HG02884 (cell line): ENCODE measurements at regions not wholly inside any gene's neighbourhood (a gene's known extent, or its start where the extent isn't known, plus 50 kb on each side); places are given as distances from the start of the nearest gene placed in this dataset.
"Not testable (repeated sequence)": the region's sequence is repeated elsewhere in the genome, so short reads cannot be mapped to it uniquely, and the experiment has no call there.

Source experiments
- ATAC-seq: cut with Tn5 transposase; IDR thresholded peaks from one replicate; pipeline ENCODE4 v1.9.1; 2021; ENCODE audit warnings: mild to moderate bottlenecking, moderate library complexity; ENCODE audit not compliant: unreplicated experiment

DNA sequence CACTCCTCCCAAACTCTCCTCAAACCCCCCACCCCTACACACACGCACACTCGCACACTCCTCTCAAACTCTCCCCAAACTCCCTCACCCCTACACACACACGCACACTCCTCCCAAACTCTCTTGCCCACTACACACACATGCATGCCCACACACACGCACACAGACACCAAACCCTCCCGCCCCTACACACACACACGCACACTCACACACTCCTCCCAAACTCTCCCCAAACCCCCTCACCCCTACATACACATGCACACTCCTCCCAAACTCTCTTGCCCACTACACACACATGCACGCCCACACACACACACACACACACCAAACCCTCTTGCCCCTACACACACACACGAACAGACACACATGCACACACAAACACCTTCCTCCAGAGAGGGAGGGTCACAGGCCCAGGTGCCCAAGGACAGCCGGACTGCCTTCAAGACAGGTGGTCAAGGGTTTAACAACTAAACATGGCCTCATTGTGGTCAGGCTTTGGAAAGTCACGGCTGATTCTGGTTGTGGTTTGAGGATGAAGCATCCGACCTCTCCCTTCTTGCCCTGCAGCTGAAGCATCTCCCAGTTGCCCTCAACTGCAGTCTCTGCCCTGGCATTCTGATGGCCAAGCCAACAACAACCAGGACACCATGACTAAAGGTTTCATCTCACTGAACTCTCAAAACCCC, 72.3 kb upstream of the SNTG2 start:
- no peak for ATAC-seq

DNA sequence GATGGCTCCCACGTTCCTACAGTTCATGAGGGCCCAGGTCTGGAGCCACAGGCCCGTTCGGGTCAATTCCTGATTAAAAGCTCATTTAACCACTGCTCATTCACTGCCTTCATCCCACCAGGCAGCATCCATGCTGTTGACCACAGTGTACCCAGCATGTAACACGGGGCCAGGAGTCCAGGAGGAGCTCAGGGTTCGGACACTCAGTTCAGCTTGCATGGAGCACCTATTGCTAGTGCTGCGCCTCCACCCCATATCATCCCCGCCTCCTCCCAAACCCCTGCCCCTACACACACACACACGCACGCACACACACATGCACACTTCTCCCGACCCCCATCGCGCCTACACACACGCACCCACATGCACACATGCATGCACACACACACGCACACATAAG, 72.9 kb upstream of the SNTG2 start:
- ATAC-seq, result no peak

DNA sequence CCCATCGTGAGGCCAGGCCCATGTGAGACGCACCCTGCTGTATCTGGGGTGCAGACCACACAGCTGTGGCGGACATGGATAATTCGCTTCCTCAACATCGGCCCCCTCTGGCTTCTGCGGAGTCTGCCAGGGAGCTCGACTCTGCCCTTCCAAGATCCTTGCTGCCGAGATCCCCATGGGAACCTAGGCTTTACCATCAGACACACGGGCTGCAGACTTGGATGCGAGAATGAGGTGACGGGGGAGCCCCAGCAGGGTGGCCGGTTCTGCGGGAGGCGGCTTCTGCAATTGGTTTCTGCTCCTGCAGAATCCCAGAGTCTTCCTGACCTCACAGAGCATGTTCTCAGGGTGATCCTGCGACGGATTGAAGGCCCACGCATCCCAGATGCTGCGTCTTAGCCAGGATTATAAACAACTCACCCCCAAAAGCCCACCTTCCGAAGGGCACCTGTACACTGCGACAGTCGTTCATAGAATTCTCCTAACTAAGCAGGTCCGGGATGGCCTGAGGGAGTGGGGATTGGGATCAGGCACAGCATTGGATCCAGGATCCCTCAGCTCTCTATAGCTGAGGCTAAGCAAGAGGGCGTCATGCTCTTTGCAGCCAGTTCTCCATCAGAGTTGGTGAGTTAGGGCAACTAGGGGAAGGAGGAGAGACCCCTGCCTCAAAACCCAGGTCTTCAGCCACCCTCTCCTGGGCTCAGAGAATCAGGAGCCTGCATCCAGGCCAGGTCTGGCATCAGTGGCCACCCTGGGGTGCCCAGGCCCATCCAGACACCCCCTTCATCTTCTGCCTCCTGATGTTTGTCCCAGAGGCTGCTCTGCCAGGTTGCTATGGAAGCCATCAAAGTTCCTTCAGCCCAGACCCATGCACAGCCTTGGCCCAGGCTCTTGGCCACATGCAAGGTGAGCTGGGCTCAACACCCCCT, 74.7 kb upstream of the SNTG2 start:
- no peak for ATAC-seq

DNA sequence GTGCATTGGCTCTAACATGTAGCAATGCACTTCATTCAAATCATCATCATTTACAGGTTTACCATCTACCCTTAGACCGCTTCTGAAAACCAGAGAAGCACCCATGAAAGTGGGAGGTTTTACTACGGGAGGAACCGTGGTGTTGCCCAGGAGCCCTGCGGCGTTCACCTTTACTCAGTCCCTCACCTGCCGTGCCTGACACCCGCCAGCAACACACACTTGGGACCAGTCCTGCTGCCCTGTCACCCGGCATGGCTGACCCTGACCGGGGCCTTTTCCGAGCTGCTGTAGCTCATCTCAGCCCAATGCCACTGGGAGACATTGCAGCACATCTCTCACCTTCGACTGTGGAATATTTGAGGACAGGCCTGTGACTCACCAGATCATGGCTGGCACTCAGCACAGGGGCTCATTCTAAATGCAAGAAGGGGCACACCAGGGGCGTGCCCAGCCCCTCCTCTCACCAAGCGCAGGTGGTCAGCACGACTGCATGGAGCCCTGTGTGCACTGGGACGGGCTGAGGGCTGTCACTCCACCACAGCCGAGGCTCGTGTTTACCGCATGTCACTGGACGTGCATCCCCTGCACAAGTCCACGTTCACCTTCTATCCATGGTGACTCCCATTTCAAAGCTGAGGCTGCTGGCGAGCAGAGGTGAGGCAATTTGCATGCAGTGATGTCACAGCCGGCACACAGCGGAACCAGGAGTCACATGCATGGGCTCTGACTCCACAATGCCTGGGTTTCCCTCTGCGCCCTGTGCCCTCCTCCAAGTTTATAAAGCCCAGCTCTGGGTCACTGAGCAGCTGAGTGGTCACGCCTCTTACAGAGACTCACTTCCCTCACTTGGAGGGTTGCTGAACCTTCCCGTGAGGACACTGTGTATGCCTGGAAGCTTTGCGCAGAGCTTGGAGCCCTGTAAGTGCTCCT, 76.7 kb upstream of the SNTG2 start:
- no peak for ATAC-seq

DNA sequence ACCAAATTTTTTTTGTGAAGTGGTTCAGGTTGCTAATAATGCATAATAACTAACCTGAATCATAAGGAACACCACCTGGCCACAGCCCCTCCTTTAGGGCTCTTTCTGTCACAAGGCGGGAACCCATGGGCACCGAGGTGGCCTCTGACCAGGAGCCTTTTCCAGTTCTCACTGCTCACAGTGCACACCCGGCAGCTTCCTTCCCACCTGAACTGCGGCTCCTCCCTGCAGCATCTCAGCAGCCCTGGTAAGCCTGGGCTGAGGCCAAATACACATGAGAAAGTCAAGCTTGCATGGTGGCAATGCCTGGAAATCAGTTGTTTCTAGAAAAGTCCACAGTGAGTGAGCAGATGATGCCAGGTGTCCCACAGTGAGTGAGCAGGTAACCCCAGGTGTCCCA, 77.6 kb upstream of the SNTG2 start:
- ATAC-seq, result no peak

DNA sequence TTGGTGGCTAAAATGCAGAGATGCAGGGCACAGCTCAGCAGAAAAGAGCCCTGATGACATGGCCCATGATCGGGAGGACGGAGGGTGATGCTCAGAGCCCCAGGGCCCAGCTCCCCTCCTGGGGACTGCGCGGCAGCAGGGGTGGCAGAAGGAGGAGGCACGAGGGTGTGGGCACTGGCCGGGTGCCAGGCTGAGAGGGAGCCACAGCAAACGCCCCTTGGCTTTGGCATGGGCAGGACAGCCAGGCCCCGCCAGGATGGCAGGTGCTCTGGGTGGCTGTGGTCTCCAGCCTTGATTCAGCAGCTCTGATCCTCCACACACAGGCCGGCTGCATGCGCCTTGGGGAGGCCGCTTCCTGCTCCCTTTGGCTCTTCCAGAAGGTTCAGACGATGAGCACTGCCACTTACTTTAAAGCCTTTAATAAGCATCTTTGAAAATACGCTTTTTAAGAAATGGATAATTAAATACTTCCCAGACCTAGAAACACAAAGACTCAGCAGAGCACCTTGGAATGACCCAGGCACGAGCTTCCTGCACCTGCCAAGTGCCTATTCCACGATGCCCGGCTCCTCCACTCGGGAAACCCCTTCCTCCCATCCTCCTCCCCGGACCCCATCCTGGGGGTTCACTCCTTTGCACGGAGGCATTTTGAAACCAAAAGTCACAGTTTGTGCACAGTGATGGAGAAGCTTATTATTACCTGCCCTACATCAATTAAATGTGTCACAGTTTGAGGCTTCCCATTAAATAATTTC, 78.5 kb upstream of the SNTG2 start:
- ATAC-seq, result no peak

DNA sequence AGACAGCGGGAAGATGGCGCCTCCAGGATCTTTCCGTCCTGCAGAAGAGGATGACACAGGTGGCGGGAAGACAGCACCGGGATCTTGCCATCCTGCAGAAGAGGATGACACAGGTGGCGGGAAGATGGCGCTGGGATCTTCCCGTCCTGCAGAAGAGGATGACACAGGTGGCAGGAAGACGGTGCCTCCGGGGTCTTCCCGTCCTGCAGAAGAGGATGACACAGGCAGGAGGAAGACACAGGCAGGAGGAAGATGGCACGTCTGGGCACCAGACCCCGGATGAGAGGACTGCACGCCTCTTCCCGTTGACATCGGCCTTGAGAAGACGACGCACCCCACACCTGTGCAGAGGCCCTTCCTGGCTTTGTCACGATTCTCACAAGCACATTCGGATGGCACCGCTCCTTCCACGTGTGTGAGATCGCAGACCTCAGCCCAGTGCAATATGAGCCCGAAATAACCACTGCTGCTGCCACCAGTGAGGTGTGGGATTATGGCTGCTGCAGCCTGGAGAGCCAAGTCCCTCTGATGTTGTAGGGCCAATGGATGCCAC, 79.4 kb upstream of the SNTG2 start:
- no peak for ATAC-seq

DNA sequence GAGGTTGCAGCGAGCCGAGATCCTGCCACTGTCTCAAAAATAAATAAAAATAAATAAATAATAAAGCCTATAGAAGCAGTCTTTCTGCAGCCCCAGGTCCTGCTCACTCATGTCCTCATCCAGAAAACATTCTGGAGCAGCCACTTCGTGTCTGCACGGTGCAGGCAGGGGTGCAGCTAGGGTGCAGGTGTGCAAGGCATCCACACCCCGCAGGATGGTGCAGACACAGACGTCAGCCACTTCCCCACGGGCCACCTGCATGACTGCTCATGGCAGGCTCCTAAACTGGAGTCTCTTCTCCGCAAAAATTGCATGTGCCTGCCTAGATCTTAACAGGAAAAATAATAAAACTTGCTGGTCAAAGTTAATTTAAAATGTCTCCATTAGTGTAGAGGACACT, 80.2 kb upstream of the SNTG2 start:
- no peak for ATAC-seq

DNA sequence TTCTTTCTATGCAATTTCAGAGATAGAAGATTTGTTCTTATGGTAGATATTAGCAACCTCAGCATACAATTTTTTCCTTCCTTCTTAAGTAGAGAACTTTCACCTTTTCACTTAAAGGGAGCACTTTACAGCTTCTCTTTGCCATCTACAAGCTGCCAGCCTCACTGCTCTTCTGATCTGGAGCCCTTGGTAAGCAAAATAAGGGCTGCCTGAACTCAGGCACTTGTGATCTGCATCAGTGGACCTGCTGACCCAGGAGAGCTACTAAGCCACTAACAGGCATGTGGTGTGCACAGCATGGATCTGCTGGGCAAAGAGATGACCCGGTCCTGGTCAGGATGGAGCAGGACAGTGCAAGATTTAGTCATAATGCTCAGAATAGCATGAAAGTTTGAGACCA, 80.8 kb upstream of the SNTG2 start:
- ATAC-seq, result no peak

DNA sequence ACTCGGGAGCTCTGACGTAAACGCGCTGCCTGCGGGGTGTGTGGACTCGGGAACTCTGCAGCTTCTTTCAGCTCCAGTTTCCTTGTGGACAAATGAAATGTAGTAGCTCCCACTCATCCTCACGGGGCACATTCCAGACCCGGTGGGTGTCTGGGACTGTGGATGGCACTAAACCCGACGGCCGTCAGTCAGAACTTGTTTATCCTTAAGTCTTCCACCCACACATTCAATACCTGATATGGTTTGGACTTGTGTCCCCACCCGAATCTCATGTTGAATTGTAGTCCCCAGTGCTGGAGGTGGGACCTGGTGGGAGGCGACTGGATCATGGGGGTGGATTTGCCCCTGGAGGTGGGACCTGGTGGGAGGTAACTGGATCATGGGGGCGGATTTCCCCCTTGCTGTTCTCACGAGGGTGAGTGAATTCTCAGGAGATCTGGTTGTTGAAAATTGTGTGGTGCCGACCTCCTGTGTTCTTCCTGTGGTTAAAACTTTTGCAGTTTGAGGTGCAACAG, 81.2 kb upstream of the SNTG2 start:
- ATAC-seq, result no peak

DNA sequence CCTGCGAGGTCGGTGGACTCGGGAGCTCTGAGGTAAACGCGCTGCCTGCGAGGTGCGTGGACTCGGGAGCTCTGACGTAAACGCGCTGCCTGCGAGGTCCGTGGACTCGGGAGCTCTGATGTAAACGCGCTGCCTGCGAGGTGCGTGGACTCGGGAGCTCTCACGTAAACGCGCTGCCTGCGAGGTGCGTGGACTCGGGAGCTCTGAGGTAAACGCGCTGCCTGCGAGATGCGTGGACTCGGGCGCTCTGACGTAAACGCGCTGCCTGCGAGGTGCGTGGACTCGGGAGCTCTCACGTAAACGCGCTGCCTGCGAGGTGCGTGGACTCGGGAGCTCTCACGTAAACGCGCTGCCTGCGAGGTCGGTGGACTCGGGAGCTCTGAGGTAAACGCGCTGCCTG, 81.8 kb upstream of the SNTG2 start:
- not testable (repeated sequence) for ATAC-seq

DNA sequence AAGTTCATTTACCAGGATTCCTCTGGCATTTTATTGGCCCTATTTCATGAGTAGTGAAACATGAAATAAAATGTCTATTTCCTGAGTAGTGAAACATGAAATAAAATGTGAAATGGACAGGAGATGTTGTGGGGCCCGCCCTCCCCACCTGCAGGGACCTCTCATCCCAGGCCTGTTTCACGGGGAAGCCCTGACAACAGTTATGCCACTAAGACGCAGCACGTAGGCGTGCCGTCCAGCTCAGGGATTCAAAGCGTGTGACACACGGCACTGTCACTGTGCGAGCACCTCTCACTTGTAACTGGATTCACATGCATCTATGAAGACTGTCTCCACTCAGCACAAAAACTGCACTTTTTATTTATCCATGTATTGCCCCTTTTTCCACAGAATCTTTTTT, 83.4 kb upstream of the SNTG2 start:
- no peak for ATAC-seq

DNA sequence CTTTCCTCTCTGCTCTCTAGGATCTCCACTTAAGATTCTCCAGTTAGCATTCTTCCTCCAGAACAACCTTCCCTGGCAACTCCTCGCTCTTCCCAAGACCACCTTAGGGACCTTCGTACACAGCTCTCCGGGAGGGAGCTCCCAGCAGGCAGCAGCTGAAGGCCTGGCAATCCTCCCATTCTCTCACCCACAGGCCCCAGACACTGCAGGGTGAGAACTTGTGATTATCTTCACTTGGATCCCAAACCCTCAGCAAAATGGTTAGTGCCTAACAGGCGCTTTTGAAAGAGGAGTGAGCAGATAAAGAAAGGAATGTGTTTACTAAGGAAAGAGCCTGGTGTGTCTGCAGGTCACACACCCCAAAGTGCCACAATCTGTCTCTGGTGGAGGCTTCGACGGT, 83.8 kb upstream of the SNTG2 start:
- ATAC-seq, result no peak

DNA sequence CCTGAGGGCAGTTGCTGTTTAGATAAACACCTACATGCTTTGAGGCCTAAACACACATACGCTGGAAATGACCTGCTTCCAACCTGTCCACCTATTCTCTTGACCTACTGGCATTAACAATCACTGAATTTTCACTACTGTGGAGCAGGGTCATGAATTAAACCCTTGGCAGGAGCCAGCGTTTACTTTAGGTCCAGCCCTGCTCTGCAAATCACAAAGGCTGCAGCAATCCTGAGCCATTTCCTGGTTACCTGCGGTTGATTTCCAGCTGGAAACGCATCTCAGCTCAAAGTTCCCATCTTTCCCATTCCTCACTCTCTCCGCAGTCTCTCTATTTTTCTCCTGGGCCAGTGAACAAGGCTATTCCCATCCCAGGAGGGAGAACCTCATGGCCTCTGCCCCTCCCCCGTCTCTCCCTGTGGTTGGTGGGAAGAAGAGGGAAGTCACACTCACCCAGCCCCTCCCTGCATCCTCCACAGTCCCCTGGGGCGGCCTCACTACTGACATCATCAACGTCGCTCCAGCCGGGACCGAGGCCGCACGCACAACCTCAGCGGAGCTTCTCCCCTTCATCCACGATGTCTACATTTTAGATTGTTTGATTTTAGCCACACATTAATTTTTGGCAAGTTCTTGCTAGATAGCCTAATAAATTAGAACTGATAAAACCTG, 84.5 kb upstream of the SNTG2 start:
- no peak for ATAC-seq

DNA sequence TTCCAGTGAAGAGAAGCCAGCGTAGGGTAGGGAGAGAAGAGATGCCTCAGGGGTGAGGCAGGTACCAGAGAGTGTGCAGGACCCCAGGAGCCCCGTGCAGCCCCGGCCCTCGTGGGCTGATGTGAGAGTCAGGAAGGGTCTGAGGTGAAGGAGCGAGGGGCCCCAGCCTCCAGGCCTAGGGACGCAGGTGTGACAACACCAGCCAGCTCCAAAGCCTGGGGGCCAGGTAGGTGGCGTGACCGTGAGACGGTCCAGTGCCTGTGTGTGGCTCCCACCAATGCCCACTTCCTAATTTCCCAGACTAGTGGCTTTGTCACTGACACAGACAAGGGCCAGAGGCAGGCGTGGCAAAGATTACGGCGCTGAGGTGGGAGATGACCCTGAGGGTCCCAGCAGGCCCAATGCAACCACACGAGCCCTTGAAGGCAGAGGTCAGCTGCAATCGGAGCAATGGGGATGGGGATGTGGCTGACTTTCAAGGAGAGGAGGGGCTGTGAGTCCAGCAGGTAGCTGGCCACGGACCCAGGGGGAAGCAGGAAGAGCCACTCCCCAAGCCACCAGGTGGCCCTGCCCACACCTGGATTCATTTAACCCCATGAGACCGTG, 86.0 kb upstream of the SNTG2 start:
- ATAC-seq, result no peak

DNA sequence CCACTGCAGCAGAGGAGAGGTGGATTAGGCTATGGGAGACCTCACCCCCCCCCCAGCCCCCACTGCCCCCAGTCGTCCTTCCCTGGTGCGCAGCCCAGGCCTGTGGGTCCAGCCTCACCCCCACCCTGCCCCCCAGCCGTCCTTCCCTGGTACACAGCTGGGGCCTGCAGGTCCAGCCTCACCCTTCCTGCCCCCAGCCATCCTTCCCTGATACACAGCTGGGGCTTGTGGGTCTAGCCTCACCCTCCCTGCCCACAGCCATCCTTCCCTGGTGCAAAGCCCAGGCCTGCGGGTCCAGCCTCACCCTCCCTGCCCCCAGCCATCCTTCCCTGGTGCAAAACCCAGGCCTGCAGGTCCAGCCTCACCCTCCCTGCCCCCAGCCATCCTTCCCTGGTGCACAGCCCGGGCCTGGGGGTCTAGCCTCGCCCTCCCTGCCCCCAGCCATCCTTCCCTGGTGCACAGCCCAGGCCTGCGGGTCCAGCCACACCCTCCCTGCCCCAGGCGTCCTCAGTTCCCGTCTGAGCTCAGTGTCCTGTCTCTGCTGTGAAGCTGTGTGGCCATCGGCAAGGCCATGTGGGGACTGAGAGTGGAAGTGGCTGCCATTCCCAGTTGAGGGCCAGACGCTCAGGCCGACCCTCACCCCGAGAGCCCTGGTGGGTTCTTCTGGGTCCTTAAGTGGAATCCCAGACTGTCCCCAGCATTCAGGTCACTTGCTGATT, 86.8 kb upstream of the SNTG2 start:
- ATAC-seq, result no peak

DNA sequence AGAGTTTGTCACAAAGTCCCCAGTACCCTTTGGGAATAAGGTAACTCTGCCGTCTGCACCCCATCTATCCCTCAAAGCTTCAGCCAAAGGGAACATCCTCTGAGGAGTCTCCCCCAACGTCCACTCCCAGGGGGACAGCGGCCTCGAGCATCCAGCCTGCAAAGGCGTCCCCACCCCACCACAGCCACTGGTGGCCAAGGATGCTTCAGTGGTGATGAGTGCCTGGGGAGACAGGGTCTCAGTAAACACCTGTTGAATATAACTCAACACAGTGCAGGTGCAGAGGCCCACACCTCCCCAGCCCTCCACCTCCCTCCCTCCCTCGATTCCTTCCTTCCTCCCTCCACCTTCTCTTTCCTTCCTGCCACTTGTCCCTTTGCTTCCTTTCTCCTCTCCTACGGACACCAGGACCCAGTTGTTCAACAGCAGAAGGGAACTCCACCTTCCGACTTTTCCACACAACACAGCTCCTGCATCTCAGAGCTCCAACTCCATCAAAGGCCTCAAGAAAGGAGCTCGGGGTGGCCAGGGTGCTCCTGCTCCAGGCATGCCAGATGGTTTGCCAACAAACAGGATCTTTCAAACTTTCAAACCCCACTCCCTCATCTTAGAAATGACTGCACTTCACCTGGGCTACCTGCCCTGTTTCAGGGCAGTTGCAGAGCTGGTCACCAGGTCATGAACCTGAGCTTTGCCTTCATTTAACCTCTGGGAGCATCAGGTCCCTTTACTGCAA, 87.8 kb upstream of the SNTG2 start:
- ATAC-seq, result no peak

DNA sequence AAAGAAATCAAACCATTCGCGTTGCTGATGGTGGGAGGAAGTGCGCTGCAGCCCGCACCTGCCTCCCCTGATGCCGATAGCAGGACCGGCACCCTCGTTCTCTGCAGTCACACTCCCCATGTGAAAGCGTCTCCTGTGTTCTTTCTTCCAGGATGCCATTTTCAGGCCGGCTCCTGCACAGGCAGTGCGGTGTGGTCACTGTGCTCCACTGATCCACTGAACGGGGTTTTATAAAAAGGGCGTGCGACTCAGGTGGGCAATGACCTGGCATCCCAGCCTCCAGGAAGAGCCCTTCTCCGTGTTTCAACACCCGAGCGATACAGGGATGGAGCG, 88.3 kb upstream of the SNTG2 start:
- no peak for ATAC-seq
